HAP-1 (cell line): ENCODE measurements at regions not wholly inside any gene's neighbourhood (a gene's known extent, or its start where the extent isn't known, plus 50 kb on each side); places are given as distances from the start of the nearest gene placed in this dataset.

Source experiments
- DNase-seq, 2 experiments: peaks; one replicate each; pipeline ENCODE4 v3.0.0-alpha.2; 2016 to 2020; ENCODE audit warnings: low spot score in 2 of 2
- H3K27me3 ChIP-seq: fragments of 250-450 bp; sonication (Bioruptor Pico); 2 replicates; pipeline ENCODE4 v1.5.1; 2020; ENCODE audit warnings: low read depth, mild to moderate bottlenecking, moderate library complexity
- H3K36me3 ChIP-seq: fragments of 250-450 bp; sonication (Bioruptor Pico); replicated peaks from 2 replicates; pipeline ENCODE4 v1.5.1; 2020; ENCODE audit warnings: mild to moderate bottlenecking
- H3K4me1 ChIP-seq: fragments of 250-450 bp; sonication (Bioruptor Pico); 2 replicates; pipeline ENCODE4 v1.5.1; 2020; ENCODE audit warnings: mild to moderate bottlenecking
- H3K4me3 ChIP-seq: fragments of 250-450 bp; sonication (Bioruptor Pico); 2 replicates; pipeline ENCODE4 v1.5.1; 2020; ENCODE audit warnings: mild to moderate bottlenecking, moderate library complexity
- H3K9me3 ChIP-seq: fragments of 250-450 bp; sonication (Bioruptor Pico); 2 replicates; pipeline ENCODE4 v1.5.1; 2020; ENCODE audit warnings: mild to moderate bottlenecking, moderate library complexity
- in situ Hi-C: fragments of 300-500 bp; cut with MboI; formaldehyde crosslinking; loops from 3 replicates; pipeline ENCODE4 v1.14.3; 2020; ENCODE audit warnings: low sequenced_read_pairs, inconsistent platforms, mixed read lengths

GRCh38 chr4:30380404-30380998 lies 339.7 kb upstream of the PCDH7 start:
- no peaks in the 10 kb centered on the region; the same call in 1 of the 2 replicates for H3K27me3 ChIP-seq
- no peaks in the 10 kb centered on the region for H3K36me3 ChIP-seq
- no peaks in the 10 kb centered on the region for H3K9me3 ChIP-seq
- peaks cover 10% of the 10 kb centered on the region for H3K4me1 ChIP-seq
- peak; percentile 68 to 75 for DNase-seq
- no peak overlapping the region for H3K4me3 ChIP-seq
- in situ Hi-C loops = no loop called here

- peaks cover 10% of the 10 kb centered on the region for H3K4me1 ChIP-seq
- in situ Hi-C loops = no loop called here
- H3K4me3 ChIP-seq = no peak overlapping the region
- H3K9me3 ChIP-seq = no peaks in the 10 kb centered on the region
- no peaks in the 10 kb centered on the region for H3K36me3 ChIP-seq
- no peak for DNase-seq
- no peaks in the 10 kb centered on the region; the same call in 1 of the 2 replicates for H3K27me3 ChIP-seq
Measured at GRCh38 chr4:30385650-30386049, 334.5 kb upstream of the PCDH7 start.

DNA sequence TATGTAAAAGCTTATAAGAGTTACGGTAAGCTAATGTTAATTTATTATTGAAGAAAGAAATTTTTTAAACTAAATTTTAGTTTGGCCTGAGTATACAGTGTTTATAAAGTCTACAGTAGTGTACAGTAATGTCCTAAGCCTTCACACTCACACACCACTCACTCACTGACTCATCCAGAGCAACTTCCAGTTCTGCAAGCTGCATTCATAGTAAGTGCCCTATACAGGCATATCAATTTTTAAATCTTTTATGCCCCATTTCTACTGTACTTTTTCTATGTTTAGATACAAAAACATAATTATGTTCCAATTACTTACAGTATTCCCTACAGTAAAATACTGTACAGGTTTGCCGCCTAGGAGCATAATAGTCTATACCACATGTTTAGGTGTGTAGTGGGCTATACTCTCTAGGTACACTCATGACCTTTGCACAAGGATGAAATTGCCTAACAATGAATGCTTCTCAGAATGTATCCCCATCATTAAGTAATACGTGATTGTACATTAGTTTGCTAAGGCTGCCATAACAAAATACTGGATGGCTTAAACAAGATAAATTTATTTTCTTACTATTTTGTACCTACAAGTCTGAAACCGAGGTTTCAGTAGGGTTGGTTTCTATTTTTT lies 333.8 kb upstream of the PCDH7 start:
- Histone ChIP-seq H3K27me3 (no peaks in the 10 kb centered on the region; the same call in 1 of the 2 replicates), H3K36me3 (no peaks in the 10 kb centered on the region), H3K4me1 (peaks cover 10% of the 10 kb centered on the region), H3K4me3 (no peak overlapping the region), H3K9me3 (no peaks in the 10 kb centered on the region)
- in situ Hi-C loops = no loop called here
- DNase-seq = no peak

GRCh38 chr4:30395902-30396301 lies 324.3 kb upstream of the PCDH7 start:
- Histone ChIP-seq H3K9me3 (no peaks in the 10 kb centered on the region), H3K36me3 (no peaks in the 10 kb centered on the region), H3K4me1 (no peaks in the 10 kb centered on the region), H3K4me3 (no peak overlapping the region), H3K27me3 (no peaks in the 10 kb centered on the region)
- DNase-seq = no peak
- in situ Hi-C loops = no loop called here

DNA sequence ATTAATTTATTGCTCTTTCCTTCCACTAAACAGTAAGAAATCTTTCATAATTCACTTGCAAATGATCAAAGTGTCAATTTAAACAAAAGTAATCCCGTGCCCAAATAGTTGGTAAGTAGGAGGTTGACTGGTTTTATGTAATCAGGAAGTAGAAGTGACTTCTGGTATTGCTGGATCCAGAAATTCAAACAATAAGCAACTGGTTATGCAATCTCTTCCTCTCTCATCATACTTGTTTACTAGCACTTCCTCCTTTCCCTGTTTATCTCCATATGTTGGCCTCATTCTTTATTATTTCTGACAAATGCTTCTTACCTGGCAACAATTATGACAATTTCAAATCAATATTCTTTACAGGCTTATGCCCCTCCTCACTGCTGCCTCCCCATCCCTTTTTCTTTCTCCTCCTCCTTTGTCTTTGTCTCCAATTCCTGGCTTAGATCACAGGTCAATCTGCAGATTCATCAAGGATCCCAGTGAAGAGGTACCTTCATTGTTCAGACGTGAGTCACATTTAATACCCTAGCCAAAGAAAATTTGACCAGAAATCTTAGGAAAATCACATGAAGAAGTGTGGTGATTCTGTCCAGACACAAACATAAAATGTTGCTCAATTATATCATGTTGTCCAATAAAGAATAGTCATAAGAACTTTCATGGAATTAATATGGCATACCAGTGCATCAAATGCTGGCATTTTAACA lies 323.2 kb upstream of the PCDH7 start:
- H3K4me1 ChIP-seq = no peaks in the 10 kb centered on the region
- no peaks in the 10 kb centered on the region for H3K9me3 ChIP-seq
- DNase-seq = no peak
- no peaks in the 10 kb centered on the region for H3K36me3 ChIP-seq
- no peaks in the 10 kb centered on the region for H3K27me3 ChIP-seq
- in situ Hi-C loops = no loop called here
- no peak overlapping the region for H3K4me3 ChIP-seq

GRCh38 chr4:30399476-30399875 lies 320.7 kb upstream of the PCDH7 start:
- Histone ChIP-seq H3K4me3 (no peak overlapping the region), H3K9me3 (no peaks in the 10 kb centered on the region), H3K27me3 (no peaks in the 10 kb centered on the region), H3K4me1 (no peaks in the 10 kb centered on the region), H3K36me3 (no peaks in the 10 kb centered on the region)
- no peak for DNase-seq
- in situ Hi-C loops = no loop called here

GRCh38 chr4:30402276-30402675 lies 317.9 kb upstream of the PCDH7 start:
- in situ Hi-C loops = no loop called here
- no peaks in the 10 kb centered on the region for H3K9me3 ChIP-seq
- H3K4me1 ChIP-seq = no peaks in the 10 kb centered on the region
- no peak for DNase-seq
- no peaks in the 10 kb centered on the region for H3K27me3 ChIP-seq
- no peaks in the 10 kb centered on the region for H3K36me3 ChIP-seq
- H3K4me3 ChIP-seq = no peak overlapping the region

DNA sequence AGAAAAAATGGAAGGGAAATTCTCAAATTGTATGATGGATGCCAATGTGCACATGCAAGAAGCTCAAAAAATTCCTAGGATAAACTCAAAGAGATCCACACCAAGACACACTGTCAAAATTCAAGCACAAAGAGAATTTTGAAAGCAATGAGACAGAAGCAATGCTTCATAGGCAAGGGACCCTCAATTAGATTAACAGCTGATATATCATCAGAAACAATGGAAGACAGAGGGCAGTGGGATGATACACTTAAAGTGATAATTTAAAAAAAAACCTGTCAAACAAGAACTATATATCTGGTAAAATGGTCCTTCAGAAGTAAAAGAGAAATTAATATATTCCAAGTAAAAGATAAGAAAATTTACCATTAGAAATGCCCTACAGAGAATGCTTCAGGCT lies 306.3 kb upstream of the PCDH7 start:
- Histone ChIP-seq H3K36me3 (no peaks in the 10 kb centered on the region), H3K4me3 (no peak overlapping the region), H3K4me1 (no peaks in the 10 kb centered on the region), H3K27me3 (no peaks in the 10 kb centered on the region), H3K9me3 (no peaks in the 10 kb centered on the region; the same call in none of the 2 replicates)
- in situ Hi-C loops = no loop called here
- no peak for DNase-seq

DNA sequence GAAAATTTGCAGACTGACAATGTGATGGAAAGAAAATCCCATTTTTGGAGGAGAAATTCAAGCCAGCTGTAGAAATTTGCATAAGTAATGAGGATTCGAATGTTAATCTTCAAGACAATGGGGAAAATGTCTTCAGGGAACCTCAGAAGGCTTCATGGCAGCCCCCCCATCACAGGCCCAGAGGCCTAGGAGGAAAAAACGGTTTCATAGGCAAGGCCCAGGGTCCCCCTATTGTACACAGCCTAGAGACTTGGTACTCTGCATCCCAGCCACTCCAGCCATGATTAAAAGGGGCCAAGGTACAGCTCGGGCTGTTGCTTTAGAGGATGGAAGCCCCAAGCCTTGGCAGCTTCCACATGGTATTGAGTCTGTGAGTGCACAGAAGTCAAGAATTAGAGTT lies 303.6 kb upstream of the PCDH7 start:
- Histone ChIP-seq H3K4me3 (no peak overlapping the region), H3K4me1 (no peaks in the 10 kb centered on the region), H3K27me3 (no peaks in the 10 kb centered on the region), H3K36me3 (no peaks in the 10 kb centered on the region), H3K9me3 (no peaks in the 10 kb centered on the region; the same call in none of the 2 replicates)
- in situ Hi-C loops = no loop called here
- no peak for DNase-seq

DNA sequence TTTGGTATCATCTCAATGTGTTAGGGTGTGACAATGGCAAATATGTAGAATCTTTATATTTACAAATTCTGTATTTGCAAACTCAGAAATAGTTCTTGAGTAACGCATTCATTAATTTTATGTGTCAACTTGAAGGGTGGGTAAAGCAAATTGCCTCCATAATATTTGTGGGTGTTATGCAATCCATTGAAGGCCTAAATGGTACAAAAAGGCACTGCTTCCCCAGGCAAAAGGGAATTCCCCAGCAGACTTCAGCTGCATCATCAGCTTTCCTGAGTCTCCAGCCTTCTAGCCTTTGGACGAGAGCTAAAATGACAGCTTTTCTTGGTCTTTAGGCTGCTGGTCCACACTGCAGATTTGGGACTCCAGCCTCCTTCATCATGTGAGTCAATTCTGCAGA lies 292.2 kb upstream of the PCDH7 start:
- H3K9me3 ChIP-seq = no peaks in the 10 kb centered on the region
- H3K4me1 ChIP-seq = no peaks in the 10 kb centered on the region
- DNase-seq = no peak
- no peak overlapping the region for H3K4me3 ChIP-seq
- in situ Hi-C loops = no loop called here
- no peaks in the 10 kb centered on the region for H3K36me3 ChIP-seq
- no peaks in the 10 kb centered on the region for H3K27me3 ChIP-seq

- Histone ChIP-seq H3K4me3 (no peak overlapping the region), H3K4me1 (no peaks in the 10 kb centered on the region), H3K36me3 (no peaks in the 10 kb centered on the region), H3K9me3 (no peaks in the 10 kb centered on the region), H3K27me3 (no peaks in the 10 kb centered on the region)
- no peak for DNase-seq
- in situ Hi-C loops = no loop called here
Measured at GRCh38 chr4:30429813-30430761, 290.1 kb upstream of the PCDH7 start.

- in situ Hi-C loops = no loop called here
- no peaks in the 10 kb centered on the region for H3K36me3 ChIP-seq
- DNase-seq = no peak
- H3K9me3 ChIP-seq = no peaks in the 10 kb centered on the region
- no peak overlapping the region for H3K4me3 ChIP-seq
- H3K4me1 ChIP-seq = no peaks in the 10 kb centered on the region
- H3K27me3 ChIP-seq = no peaks in the 10 kb centered on the region
Measured at GRCh38 chr4:30434656-30435055, 285.5 kb upstream of the PCDH7 start.

DNA sequence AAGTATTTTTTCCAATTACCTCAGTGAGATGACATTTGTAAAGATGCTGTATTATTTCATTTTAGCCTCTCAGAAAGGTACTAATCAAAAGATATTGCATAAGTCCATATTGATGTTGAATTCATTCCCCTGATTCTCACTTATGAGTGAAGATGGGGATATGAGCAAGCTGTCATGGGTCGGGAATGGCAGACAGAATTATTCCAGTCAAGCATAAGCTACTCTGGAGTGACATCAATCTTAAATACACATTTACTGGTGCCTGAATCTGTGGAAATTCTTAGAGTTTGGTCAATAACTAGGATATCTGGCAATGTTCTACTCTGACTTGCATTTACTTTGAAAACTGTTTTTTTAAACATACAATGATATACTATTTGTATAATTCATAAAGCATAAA lies 283.8 kb upstream of the PCDH7 start:
- no peaks in the 10 kb centered on the region for H3K4me1 ChIP-seq
- no peak for DNase-seq
- no peak overlapping the region for H3K4me3 ChIP-seq
- no peaks in the 10 kb centered on the region for H3K27me3 ChIP-seq
- in situ Hi-C loops = no loop called here
- H3K9me3 ChIP-seq = no peaks in the 10 kb centered on the region
- H3K36me3 ChIP-seq = no peaks in the 10 kb centered on the region
